Hematopoietic multipotent progenitor cell treated with erythropoietin and hydrocortisone succinate and interleukin-3 and kit ligand, for 8 days (in vitro differentiated cells): ENCODE measurements at regions not wholly inside any gene's neighbourhood (a gene's known extent, or its start where the extent isn't known, plus 50 kb on each side); places are given as distances from the start of the nearest gene placed in this dataset.

Experiments
- DNase-seq: peaks from one replicate; pipeline ENCODE4 v3.0.0-alpha.2; 2015

DNA sequence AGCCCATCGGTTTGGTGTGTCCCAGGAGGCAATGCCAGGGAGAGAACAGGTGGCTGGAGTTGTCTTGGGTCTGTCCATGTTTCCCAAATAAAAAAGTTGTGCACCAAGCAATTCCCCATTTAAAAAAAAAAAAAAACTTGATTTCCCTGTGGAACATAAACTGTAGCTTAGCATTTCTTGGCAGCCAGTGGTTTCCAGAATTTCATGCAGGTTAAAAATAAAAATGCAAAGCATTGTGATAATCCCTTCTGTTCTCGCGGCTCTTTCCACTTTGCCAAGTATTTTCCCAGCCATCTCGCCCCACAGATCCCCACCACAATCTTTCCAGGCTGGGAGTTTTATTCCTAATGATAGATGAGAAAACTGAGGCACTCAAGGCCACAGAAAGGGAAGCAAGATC, 51.4 kb upstream of the MSX1 start:
- no peak for DNase-seq

DNA sequence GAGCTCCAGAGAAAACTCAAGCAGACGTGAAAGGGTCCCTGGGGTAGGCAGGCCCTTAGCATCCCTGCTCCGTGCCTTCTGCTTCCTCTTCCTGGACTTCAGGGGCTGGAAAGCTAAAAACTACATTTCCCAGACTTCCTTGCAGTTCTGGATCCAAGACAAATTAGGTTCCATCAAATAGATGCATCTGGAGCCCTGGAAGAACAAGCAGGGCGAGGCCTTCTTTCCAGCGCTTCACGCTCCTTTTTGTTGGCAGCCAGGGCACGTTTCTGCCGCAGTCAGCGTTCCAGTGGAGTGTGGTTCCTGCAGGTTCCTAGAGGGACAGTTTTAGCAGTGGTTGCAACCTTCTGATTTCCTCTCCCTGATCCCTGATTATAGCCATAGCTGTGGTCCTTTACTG, 53.6 kb upstream of the MSX1 start:
- no peak for DNase-seq

DNA sequence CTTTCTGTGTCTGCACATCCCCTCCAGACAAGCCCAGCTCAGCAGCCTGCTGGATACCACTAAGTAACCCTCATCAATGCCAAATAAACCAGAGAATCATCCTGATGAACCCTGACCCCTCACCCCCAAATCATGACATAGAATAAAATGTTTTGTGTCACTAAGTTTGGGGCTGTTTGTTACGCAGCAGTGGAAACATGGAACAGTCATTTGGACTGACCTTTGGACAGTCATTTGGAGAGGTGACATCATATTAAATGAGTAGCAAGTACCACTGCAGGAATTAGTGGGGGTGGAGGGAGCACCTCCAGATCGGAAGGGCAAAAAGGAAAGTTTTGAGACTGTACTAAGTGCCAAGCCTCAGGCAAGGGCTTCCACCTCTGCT, 55.6 kb upstream of the MSX1 start:
- no peak for DNase-seq

DNA sequence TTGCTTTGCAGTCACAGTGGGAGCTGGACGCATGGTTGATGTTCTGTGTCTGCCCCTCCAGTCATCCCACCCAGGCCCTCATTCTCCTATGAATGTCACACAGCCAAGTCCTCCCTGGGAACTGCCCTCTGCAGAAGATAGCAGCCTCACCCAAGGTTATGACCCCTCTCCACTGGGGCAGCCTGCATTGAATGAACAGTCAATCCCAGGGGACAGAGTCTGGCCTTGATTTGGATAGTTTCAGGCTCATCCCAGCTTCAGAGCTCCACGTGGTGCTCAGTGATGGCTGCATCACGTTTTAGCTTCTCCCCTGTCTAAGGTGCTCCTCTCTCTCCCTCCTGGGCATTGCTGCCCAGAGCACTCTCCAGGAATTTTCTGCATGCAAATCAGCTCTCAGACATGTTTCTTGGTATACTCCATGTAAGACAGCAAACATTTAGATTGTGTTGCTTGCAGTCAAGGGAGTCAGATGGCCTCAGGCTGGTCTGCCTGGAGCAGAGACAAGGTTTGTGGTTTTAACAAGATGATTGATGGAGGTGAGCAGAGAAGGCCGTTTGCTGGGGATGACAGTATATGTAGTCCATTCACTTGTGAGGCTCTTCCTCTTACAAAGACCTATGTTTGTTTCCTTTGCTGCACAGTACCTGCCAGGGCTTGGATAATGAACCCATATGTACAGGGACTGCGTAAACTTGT, 56.1 kb upstream of the MSX1 start:
- no peak for DNase-seq

DNA sequence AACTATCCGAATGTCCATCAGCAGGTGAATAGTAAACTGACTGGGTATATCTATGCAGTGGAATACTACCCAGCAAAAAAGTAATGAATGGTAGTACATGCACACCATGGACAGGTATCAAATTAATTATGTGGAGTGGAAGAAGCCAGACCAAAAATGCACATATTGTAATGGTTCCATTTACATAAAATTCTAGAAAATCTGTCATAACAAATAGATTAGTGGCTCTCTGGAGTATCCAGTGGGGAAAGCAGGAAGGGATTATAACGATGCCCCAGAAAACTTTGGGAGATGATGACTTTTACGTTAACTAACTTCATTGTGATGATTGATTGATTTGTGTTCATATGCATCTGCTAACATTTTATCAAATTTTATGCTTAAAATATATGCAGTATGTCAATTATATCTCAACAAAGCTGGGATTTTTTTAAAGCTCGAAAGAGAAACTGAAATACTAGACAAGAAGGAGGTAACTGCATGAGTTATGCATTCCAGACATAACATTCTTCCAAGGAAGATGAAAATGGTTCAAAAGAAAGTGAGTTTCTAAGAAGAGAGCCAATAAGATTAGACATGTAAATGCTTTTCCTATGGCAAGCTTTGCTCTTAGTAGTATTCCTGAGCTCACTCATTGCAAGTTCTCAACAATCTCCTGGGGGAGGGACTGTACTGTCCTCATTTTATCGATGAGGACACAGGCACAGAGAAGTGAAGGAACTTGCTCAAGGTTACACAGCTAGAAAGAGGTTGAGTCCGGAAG, 58.6 kb upstream of the MSX1 start:
- no peak for DNase-seq

DNA sequence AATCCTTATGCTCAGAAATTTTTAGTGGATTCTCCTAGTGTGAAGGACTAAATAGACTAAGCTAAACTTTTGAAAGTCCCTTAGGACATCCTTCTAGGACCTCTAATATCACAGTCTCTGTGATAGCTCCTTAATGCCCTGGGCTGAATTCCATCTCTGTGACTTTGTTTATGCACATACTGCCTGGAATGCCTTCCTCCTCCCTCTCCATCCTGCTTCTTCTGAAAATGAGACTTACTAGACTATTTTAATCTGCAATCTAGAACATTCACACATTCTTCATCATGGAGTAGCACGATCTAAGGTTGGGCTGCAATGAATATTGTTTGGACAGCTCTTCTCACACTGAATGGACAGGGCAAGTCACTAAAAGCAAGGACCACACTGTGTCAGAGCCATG, 65.0 kb upstream of the MSX1 start:
- no peak for DNase-seq

DNA sequence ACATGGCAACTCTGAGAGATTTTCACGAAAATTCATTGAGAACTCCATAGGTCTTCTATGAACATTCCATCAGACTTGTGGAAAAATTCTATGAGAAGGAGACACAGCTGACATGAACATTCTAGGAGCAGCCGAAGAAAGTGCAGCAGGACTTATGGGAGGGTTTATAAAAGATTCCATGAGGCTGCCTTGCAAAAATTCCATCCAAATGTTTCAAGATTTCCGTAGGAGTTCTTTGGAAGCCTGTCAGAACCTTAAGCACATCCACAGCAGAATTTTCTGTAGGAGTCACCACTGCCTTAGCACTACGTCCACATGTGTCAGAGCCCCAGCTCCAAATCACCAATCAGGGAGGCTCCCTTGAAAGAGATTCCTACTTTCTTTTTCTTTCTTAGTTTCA, 67.0 kb upstream of the MSX1 start:
- DNase-seq: no peak

DNA sequence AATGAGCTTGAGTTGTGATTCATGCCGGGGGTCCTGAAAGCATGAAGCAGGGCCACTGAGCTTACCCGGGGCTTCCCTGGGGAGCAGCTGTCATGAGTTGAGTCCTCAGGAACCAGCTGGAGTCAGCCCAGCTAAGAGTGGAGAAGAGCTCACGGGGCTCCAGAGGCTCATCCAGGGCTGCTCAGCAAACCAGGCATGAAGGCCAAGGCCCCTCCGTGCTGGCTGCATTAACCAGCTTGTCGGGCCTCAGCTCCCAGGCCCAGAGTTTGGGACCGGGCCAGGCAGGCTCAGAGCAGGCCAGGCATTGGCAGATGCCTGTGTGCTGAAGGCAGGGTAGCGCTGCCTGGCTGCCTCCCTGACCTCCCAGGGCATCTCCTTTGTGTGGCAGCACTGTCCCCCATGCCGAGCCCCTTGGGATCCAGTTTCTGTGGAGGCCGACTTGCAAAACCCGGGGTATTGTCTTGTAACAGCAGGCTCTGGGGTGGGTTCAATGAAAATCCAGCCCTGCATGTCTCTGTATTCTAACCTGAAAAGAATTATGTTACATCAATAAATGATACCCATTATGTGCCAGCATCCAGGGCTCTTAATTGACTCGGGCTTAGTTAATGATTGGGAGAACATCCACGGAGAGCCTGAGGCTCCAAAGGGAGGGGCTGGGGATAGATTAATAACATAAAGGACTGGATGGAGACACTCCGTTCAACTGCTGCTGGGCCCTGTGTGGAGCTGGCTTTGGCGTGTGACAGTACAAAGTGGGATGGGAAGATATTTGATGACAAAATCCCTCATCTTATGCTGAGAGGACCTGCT, 68.0 kb upstream of the MSX1 start:
- no peak for DNase-seq

DNA sequence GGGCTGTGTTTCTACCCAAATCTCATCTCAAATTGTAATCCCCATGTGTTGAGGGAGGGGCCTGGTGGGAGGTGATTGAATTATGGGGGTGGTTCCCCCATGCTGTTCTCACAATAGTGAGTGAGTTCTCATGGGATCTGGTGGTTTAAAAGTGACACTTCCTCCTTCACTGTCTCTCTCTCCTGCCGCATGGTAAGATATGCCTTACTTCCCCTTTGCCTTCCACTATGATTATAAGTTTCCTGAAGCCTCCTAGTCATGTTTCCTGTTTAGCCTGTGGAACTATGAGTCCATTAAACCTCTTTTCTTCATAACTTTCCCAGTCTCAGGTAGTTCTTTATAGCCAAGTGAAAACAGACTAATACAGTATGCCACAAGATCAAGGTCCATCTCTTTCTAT, 70.0 kb upstream of the MSX1 start:
- DNase-seq: no peak

DNA sequence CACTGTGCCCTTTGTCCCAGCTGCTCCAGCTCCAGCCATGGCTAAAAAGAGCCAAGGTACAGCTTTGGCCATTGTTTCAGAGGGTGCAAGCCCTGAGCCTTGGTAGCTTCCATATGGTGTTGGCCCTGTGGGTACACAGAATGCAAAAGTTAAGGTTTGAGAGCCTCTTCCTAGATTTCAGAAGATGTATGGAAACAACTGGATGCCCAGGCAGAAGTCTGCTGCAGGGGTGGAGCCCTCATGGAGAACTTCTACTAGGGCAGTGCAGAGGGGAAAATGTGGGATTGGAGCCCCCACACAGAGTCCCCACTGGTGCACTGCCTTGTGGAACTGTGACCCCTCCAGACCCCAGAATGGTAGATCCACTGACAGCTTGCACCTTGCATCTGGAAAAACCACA, 70.9 kb upstream of the MSX1 start:
- DNase-seq: no peak

DNA sequence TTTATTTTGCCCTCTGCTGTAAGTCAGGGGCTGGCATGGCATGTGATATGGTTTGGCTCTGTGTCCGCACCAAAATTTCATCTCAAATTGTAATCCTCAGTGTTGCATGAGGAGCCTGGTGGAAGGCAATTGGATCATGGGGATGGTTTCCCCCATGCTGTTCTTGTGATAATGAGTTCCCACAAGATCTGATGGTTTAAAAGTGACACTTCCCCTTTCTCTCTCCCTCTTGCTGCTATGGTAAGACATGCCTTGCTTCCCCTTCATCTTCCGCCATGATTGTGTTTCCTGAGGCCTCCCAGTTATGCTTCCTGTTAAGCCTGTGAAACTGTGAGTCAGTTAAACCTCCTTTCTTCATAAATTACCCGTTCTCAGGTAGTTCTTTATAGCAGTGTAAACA, 72.0 kb upstream of the MSX1 start:
- no peak for DNase-seq

DNA sequence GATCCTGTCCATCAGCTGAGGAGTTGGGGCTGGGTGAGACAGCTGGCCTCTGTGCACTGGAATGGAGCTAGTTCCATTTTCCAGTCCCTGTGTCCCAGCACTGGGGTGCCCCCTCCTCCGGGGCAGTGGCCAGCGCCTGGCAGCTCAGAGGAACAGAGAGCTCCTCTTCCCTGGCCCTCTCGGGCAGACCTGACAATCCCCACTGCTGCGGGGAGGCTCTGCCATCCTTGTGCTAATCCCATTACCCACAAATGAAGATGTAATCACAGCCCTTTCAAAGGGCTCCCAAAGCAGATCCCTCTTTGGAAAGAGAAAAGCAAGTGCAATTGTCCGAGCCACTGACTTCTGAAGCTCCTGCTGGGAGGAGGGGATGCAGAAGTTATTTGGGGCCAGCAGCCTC, 75.1 kb upstream of the MSX1 start:
- no peak for DNase-seq

DNA sequence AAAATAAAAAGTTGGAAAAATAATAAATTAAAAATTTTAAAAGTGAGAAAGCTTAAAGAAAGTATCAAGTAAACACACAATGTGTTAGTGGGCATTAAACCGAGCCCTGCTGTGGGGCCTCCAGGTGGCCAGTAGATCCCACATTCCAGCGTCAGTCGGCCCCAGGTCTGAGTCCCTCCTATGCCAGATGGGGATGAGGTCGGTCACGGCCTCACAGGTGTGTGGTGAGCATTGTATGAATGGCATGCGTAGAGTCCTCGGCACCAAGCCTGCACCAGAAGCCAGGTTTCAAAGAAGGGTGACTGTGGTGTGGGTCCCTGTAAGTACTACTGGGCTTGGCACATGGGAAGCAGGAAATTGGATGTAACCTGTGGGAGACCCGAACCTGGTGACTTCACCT, 75.6 kb upstream of the MSX1 start:
- no peak for DNase-seq

DNA sequence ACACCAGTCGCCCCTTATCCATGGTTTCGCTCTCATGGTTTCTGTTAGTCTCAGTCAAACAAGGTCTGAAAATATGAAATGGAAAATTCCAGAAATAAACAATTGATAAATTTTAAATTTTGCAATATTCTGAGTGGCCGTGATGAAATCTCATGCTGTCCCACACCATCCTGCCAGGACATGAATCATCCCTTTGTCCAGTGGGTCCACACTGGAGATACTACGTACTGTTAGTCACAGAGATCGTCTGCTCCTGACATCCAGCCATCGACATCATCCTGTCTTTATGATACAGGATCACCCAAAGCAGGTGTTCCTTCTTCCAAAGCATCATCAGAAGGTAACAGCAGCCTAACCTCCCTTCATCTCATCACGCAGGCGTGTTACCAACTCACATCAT, 76.5 kb upstream of the MSX1 start:
- no peak for DNase-seq

DNA sequence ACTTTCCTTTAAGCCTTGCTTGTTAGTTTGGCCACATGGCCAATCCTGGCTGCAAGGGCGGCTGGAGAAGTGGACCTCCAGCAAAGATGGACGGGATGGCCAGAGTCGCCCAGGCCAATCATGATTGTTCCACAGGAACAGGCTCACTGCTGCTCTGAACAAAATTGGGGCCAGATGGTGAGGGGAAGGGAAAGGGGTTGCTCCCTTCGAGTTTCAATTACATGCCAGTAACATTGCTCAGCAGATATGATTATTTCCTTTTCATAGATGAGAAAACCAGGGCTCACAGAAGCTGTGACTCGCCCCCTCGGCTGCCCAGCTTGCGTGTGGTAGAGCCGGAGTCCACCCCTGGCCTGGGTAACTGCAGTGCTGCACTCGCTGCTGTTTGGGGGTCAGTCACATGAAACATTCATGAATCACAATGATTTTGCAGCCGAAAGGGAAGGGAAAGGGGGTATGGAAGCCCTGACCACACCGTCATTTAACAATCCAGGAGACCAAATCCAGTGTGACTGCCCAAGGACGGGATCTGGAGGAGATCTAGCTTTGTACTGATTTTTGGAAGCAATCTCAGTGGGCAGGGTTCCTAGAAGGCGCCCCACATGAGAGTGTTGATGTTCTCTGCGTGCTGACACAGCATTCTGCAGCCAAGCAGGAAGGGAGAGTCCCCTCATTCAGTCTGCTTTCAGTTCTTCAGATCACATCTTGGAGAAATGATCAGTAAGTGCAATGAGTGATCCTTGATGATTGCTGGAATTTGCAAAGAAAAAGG, 77.3 kb upstream of the MSX1 start:
- no peak for DNase-seq

DNA sequence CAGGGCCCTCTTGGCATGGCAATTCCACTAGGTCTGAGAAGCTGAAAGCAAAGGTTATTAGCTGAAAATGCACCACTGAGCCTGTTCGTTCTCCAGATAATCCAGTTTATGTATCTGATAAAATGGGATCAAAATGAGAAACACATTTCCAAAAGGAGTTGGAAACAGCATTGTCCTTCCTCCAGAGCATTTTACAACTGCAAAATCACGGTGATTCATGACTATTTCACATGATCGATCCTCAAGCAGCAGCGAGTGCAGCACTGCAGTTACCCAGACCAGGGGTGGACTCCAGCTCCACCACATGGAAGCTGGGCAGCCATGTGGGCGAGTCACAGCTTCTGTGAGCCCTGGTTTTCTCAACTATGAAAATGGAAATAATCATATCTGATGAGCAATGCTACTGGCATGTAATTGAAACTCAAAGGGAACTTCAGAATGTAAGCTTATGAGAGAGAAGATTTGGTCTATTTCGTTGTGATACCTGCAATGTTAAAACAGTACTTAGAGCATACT, 78.7 kb upstream of the MSX1 start:
- DNase-seq: no peak

DNA sequence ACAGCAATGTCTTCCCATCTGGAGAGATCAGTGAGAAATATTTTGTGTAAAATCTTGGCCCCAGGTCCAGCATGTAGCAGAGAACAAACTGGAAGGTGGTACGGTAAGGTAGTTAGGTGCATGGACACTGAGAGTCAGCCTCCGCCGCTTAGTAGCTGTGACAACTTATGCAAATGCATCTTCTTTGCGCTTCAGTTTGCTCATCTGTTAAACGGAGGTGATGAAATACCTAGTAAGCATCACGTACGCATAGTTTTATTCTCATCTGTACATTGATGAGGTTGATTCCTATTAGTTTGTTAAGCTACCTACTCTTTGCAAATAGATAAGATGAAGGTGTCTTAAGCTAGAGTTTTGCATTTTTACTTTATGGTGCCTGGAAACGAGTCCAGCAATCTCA, 80.0 kb upstream of the MSX1 start:
- DNase-seq: no peak

DNA sequence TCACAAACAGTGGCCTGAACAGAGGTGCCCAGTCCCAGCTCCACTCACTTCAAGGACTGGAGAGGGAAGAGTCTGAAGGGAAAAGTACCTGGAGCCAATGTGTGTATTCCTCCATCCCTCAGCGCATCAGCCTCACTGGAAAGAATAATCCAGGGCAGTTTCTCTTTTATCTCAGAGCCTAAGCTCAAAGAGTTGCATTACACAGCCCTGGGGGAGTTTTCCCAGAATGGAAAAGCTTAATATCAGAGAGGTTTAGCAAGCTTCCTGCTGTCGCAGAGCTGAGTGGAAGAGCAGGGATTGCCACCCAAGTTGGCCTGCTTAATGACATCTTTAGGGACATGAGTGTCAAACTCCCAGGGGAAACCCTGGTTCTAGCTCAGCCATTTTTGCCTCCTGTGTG, 80.4 kb upstream of the MSX1 start:
- DNase-seq: no peak

DNA sequence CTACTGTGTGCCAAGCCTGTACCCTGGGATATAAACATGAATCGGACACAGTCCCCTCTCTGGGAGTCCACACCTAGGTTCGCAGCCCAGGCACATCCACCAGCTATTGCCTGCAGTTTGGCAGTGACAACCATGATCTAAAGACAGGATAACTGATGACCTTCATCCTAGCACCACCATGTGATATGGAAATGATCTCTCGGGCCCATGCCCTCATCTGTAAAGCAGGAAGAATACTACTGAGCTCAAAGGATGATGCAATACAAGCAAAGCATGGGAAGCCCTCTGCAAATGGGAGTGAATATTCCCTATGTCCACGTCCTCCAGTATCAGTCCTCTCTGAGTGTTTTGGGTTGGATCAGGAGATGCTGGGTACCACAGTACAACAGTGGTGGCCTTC, 80.9 kb upstream of the MSX1 start:
- no peak for DNase-seq

DNA sequence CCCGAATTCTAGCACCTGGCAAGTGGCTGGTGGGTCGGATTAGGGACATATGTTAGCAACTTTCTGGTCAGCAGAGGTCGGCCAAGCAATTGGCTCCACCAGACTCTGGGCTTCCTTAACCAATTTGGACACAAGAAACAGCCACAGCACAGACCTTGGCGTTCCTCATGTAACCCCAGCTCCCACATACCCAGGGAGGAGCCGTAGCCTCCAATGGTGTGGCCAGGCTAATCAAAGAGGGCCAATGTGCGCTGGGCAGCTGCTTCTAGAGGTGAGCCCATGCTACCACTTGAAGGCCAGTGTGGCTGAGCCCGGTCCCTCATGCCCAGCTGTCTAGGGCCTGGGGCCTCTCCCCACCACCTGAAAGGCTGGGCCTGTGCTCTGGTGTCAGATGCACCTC, 82.5 kb upstream of the MSX1 start:
- DNase-seq: no peak

DNA sequence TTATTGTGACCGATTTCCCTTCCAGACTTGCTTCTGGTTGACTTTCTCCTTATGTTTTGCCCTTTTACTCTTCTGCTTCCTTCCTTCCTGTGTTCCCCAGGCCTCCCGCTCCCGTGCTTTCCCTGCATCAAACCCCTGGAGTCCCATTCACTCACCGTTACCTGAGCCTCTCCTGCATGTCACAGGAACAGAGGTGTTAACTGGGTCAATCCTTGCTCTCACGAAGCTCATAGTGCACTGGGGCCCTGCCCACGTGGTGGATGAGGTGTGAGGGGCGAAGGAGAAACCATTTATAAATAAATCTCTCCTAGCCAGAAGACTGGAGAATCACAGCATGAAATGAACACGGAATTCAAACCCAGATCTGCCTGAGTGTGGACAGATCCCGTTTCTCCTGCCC, 83.1 kb upstream of the MSX1 start:
- no peak for DNase-seq

DNA sequence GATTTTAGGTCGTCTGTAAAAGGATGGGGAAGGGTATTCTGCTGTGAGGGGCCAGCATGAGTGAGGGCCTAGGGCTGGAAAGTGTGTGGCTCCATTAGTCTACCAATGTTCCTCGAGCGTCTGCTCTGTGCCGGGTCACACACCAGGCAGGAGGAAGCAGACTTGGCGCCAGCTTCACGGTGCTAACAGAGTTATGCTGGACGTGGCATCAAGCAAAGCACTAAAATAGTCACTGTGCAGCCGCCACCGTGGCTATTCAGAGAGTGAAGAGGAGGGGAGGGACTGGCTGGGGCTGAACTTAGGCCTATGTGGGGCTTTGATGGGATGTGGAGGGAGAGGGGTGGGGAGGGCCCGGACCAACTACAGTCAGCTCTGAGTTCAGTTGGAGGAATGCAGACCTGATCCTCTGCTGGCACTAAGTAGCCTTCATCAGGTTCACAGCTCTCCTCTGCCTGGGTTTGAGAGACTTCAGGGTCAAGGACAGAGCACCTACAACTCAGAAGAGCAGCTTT, 83.9 kb upstream of the MSX1 start:
- no peak for DNase-seq

DNA sequence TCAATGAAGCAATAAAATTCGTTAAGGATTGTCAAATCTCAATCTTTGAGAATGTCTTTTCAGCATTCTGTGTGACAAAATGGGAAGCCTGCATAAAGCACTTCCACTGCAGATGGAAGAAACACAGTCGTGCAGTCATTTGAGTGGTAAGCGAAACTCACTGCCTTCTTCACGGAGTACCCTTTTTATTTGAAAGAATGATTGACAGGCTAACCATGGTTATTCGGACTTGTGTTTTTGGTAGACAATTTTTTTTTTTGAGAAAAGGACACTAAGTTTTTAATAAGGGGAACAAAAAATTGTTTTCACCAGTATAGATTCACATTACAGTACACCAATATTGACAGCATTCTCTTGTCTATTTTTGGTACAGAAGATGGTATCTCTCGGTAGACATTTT, 86.9 kb upstream of the MSX1 start:
- DNase-seq: no peak
